Activated CD8-positive, alpha-beta memory T cell treated with anti-CD3 and anti-CD28 coated beads for 36 hours (primary cell): ENCODE measurements at regions not wholly inside any gene's neighbourhood (a gene's known extent, or its start where the extent isn't known, plus 50 kb on each side); places are given as distances from the start of the nearest gene placed in this dataset.

Experiments used
- CTCF ChIA-PET: fragments of 350-600 bp; sonication (Branson Sonifier 250); formaldehyde crosslinking; loops from one replicate; lab custom pipeline; 2021; ENCODE audit warnings: antibody characterized with exemption; lab: Charles Lee
- POLR2A ChIA-PET: fragments of 350-600 bp; sonication (Branson Sonifier 250); formaldehyde crosslinking; loops from one replicate; lab custom pipeline; 2021; ENCODE audit warnings: antibody characterized with exemption; lab: Charles Lee

DNA sequence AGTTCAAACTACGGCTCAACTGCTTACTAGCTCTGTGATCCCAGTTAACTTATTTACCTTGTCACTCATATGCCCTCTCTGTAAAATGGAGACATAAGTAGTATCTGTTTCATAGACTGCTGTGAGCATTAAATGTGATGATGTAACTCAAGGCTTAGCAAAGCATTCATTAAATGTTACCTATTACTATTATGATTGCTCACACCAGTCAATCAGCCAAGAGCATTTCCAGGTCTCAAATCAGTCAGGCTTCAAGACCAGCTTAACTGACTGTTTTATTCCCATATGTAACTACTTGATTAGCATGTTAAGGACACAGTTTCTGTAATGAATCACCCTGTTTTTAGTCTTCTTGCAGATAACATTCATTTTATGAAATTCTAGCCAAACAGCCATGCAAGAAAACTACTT, 413.3 kb downstream of the MLLT3 start:
- POLR2A ChIA-PET: interaction anchor here (0.5 to 1.7 kb wide), 8 partner anchors 19 to 413 kb away, joined by 3 to 12 read pairs (median 4); partner anchors contain the start of gene MLLT3

GRCh38 chr9:20208226-20208625, 414.1 kb downstream of the MLLT3 start:
- CTCF ChIA-PET: interaction anchor here (1.1 to 1.6 kb wide), 3 partner anchors 147 to 733 kb away, joined by 3 to 5 read pairs (median 4); no protein-coding TSS in a partner anchor
- POLR2A ChIA-PET: interaction anchor here (1.1 to 1.7 kb wide), 2 partner anchors 107 to 209 kb away, joined by 4 to 12 read pairs; no protein-coding TSS in a partner anchor

More for the DNA sequence above, 413.3 kb downstream of the MLLT3 start:
- CTCF ChIA-PET: interaction anchor here (1.1 to 1.6 kb wide), 4 partner anchors 146 to 732 kb away, joined by 3 to 5 read pairs (median 4); partner anchors contain the start of gene MLLT3

DNA sequence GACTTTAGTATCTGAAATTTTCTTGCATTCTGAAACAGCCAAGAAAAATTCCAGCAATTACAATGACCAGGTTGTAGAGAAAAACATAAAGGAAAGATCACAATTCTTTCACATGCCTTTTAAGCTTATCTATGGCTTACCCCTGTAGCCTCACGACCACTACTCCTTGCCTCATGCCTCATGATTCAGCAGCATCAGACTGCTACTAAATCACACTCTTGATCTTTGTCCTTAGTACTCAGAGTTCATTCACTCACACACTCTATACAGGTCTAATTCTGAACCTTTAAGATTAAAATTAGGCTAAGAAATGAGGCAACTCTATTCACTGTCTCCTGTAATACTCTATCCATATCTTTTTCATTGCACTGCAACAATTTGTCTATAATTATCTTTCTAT, 415.1 kb downstream of the MLLT3 start:
- CTCF ChIA-PET: no interaction called here
- POLR2A ChIA-PET: no interaction called here

- POLR2A ChIA-PET: no interaction called here
- CTCF ChIA-PET: no interaction called here
Measured at GRCh38 chr9:20205821-20206220, 416.5 kb downstream of the MLLT3 start.

- ChIA-PET POLR2A (no interaction called here), CTCF (no interaction called here)
Measured at GRCh38 chr9:20200991-20201431, 412.2 kb upstream of the SLC24A2 start.

DNA sequence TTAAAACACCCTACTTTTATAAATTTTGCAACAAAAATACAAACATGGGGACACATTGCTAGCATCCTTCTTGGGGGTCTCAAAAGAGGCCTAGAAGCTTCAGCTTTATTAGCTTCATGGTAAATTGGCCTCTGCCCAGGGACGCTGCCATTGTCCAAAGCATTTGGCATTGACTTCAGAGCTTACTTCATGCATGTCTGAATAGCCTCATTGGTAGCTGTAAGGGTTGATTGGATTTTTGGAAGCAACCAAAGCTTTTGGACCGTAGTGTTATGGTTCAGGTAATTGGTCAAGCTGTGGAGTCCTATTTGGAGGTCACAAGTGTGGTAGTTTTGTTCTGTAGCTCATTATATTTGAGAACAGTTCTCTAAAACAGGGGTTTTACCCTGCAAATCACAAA, 411.7 kb upstream of the SLC24A2 start:
- ChIA-PET CTCF (no interaction called here), POLR2A (no interaction called here)

DNA sequence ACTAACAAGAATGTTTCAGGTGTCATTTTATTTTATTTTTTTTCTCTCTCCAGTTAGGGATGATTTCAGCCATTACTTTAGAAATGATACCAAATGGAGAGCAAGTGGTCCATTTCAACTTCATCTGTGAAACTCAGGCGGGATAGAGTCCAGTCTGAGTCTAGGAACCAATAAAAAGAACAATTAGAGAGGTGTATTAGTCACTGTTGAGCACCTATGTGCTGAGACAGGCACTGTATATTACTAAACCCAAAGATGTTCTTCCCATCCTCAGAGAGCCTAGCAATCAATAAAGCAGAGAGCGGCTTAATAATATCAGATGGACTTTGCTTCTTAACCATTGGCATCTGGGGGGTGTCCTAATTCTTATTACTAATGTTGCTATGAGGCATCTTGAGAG, 410.3 kb upstream of the SLC24A2 start:
- ChIA-PET POLR2A (no interaction called here), CTCF (interaction anchor here (0.7 kb wide), 1 partner anchor 142 kb away, joined by 3 read pairs; no protein-coding TSS in a partner anchor)

GRCh38 chr9:20197976-20198685, 409.3 kb upstream of the SLC24A2 start:
- ChIA-PET POLR2A (no interaction called here), CTCF (no interaction called here)

- ChIA-PET POLR2A (no interaction called here), CTCF (no interaction called here)
Measured at GRCh38 chr9:20191228-20191840, 402.5 kb upstream of the SLC24A2 start.

DNA sequence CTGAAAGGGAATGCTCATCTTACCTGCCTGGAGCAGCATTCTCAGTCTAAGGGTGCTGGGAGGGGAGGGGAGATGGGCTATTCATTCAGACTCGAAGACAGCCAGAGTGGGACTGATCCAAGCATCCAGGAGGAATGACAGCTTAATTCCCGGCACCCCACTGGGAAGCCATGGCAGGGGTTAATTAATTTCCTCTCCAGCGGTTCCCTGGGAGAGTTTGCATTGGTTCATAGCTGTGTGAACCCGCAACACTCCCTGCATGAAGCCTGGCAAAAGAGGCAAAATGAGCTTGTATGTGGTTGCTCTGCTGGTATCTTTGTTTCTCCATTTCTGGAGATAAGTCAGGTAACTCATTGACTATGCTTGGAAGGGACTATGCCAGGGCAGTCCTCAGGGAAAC, 401.0 kb upstream of the SLC24A2 start:
- ChIA-PET POLR2A (interaction anchor here (0.9 kb wide), 1 partner anchor 19 kb away, joined by 3 read pairs; no protein-coding TSS in a partner anchor), CTCF (no interaction called here)

DNA sequence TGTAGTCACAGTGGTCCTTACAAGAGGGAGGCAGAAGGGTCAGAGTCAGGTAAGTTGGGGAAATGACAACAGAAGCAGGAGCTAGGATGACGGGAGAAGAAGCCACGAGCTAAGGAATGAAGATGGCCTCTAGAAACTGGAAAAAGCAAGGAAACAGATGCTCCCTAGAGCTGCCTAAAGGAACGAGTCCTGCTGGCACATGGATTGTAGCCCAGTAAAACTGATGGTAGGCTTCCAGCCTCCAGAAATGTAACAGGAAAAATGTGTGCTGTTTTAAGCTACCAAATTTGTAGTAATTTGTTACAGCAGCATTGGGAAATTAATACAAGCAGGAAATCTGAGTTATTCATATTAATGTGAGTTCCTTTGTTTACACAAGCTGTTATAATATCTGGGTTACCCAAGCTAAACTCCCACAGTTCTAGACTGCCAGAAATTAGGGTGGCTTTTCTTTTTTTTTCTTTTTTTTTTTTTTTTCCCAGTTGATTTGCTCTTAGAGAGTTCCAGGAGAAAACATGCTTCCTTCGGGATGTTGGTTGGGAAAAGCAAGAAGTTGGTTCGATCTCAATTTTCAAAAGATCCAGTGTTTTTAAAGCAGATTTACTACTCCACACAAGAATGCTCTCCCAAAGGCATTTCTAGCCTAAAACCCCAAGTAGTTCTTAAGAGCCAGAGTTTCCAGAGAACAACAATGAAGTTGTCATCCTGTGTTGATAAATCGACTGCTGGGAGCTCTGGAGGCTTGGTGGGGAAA, 400.0 kb upstream of the SLC24A2 start:
- CTCF ChIA-PET: interaction anchor here (0.7 kb wide), 1 partner anchor 13 kb away, joined by 3 read pairs; no protein-coding TSS in a partner anchor
- POLR2A ChIA-PET: interaction anchor here (0.9 kb wide), 1 partner anchor 21 kb away, joined by 3 read pairs; no protein-coding TSS in a partner anchor

GRCh38 chr9:20187318-20187717, 398.5 kb upstream of the SLC24A2 start:
- ChIA-PET POLR2A (no interaction called here), CTCF (no interaction called here)

- ChIA-PET CTCF (no interaction called here), POLR2A (no interaction called here)
Measured at GRCh38 chr9:20186823-20187222, 398.0 kb upstream of the SLC24A2 start.

DNA sequence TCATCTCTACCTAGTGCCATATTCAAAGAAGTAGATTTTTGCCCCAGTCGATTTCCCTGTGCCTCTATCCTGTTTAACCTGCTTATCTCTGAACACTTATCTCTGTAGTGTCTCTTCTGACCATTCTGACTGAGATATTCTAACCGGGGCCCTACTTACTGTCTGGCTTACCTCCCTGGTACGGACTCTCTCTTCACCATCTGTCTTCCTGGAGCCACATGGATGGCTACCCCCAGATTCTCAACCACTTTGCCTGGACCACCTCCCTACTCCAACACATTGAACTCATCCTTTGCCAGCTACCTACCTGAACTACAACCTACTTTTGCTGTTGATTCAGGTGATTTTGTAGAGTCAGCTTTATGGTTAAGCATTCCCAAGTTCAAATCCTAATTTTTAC, 397.4 kb upstream of the SLC24A2 start:
- CTCF ChIA-PET: no interaction called here

GRCh38 chr9:20184541-20184940, 395.7 kb upstream of the SLC24A2 start:
- ChIA-PET CTCF (no interaction called here), POLR2A (no interaction called here)

More for the DNA sequence above, 397.4 kb upstream of the SLC24A2 start:
- POLR2A ChIA-PET: no interaction called here

DNA sequence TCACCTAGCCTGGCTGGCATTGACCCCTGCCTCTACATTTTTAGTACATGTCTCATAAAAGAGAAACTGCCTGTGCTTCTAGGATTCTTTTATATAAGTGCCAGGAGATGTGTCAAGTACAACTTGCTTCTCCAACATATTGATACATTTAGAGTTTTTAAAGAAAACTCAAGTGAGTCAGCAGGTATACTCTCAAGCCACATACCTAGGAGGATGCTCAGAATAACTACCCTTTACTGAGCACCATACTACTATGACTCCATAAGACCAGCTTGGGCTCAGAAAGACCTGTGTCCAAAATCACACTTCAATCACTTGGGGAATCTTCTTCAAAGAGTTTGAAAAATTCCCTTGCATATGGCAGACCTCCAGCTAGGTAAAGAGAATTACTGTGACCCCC, 389.8 kb upstream of the SLC24A2 start:
- POLR2A ChIA-PET: no interaction called here
- CTCF ChIA-PET: no interaction called here

DNA sequence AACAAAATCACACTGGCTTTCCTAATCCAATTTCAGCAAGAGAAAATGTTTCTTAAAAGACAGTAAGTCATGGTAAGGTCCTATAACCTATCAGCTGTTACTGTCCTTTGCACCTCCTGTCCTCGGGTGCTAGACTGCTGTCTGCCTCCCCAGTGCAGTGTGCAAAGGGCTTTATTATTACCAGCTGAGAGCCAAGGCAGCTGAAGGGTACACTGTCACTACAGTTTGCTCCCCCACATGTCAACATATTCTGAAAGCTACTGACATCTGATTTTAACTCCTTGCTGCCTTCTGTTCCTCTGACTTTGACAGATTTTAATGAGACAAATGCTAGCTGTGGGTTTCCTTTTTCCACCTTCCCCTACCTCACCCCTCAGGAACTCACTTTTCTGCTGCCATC, 389.4 kb upstream of the SLC24A2 start:
- POLR2A ChIA-PET: no interaction called here
- CTCF ChIA-PET: no interaction called here

DNA sequence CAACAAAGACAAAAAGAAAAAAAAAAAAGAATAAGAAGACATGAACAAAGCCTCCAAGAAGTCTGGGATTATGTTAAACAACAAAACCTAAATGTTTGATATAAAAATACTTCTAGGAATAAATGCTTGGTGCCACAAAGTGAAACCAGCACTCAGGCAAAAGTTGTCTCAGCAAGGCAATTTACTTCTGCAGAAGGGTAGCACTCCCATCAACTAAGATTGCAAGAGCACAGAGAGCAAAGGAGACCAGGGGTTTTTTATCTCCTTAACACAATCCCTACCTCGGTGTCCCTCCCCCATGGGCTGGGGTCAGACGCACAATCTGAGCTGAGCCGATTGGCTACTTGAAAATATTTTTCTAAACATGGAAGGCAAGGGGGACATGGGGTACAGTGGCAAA, 381.3 kb upstream of the SLC24A2 start:
- POLR2A ChIA-PET: no interaction called here
- CTCF ChIA-PET: no interaction called here

- POLR2A ChIA-PET: interaction anchor here (0.7 kb wide), 1 partner anchor 470 kb away, joined by 3 read pairs; the partner anchor contains the start of gene MLLT3
Measured at GRCh38 chr9:20152151-20152725, 363.4 kb upstream of the SLC24A2 start.

More at GRCh38 chr9:20152151-20152725, 363.4 kb upstream of the SLC24A2 start:
- CTCF ChIA-PET: no interaction called here
